ENCODE measurements at regions not wholly inside any gene's neighbourhood (a gene's known extent, or its start where the extent isn't known, plus 50 kb on each side); places are given as distances from the start of the nearest gene placed in this dataset.
A peak's percentile ranks its signal among the peaks of the same experiment; 100 is the strongest.
"Not testable (repeated sequence)": the region's sequence is repeated elsewhere in the genome, so short reads cannot be mapped to it uniquely, and the experiment has no call there.

GRCh38 chr4:131566026-131566425, 1583.1 kb upstream of the PCDH10 start:
- no peaks in the 10 kb centered on the region for H3K27me3 ChIP-seq (ENCODE audit: insufficient read depth, low read length)
- no peaks in the 10 kb centered on the region for H3K4me1 ChIP-seq (ENCODE audit: control insufficient read depth, insufficient read depth, low read length, unreplicated experiment)
- no peaks in the 10 kb centered on the region for H3K79me2 ChIP-seq (ENCODE audit: control insufficient read depth, insufficient read depth, low read length, unreplicated experiment)
- H3K36me3 ChIP-seq (ENCODE audit: insufficient read depth, low read length), result no peaks in the 10 kb centered on the region
- peak overlapping the region; percentile 11 for H2AFZ ChIP-seq (ENCODE audit: low read length, unreplicated experiment)
- no peak overlapping the region for H3K4me3 ChIP-seq (ENCODE audit: low read depth, low read length)
- H3K27ac ChIP-seq (ENCODE audit: low read depth, low read length), result no peak overlapping the region

GRCh38 chr4:131584587-131584986, 1564.5 kb upstream of the PCDH10 start:
- no peak overlapping the region for H3K4me3 ChIP-seq (ENCODE audit: low read depth, low read length)
- H3K27me3 ChIP-seq (ENCODE audit: insufficient read depth, low read length), result no peaks in the 10 kb centered on the region
- no peaks in the 10 kb centered on the region for H3K36me3 ChIP-seq (ENCODE audit: insufficient read depth, low read length)
- H3K27ac ChIP-seq (ENCODE audit: low read depth, low read length), result no peak overlapping the region
- no peak overlapping the region for H2AFZ ChIP-seq (ENCODE audit: low read length, unreplicated experiment)
- H3K4me1 ChIP-seq (ENCODE audit: control insufficient read depth, insufficient read depth, low read length, unreplicated experiment), result no peaks in the 10 kb centered on the region
- H3K79me2 ChIP-seq (ENCODE audit: control insufficient read depth, insufficient read depth, low read length, unreplicated experiment), result no peaks in the 10 kb centered on the region

GRCh38 chr4:131595140-131595539, 1554.0 kb upstream of the PCDH10 start:
- H3K27ac ChIP-seq (ENCODE audit: low read depth, low read length), result no peak overlapping the region
- no peaks in the 10 kb centered on the region for H3K27me3 ChIP-seq (ENCODE audit: insufficient read depth, low read length)
- no peaks in the 10 kb centered on the region for H3K36me3 ChIP-seq (ENCODE audit: insufficient read depth, low read length)
- no peaks in the 10 kb centered on the region for H3K4me1 ChIP-seq (ENCODE audit: control insufficient read depth, insufficient read depth, low read length, unreplicated experiment)
- no peaks in the 10 kb centered on the region for H3K79me2 ChIP-seq (ENCODE audit: control insufficient read depth, insufficient read depth, low read length, unreplicated experiment)
- no peak overlapping the region for H3K4me3 ChIP-seq (ENCODE audit: low read depth, low read length)
- no peak overlapping the region for H2AFZ ChIP-seq (ENCODE audit: low read length, unreplicated experiment)

GRCh38 chr4:131603705-131604104, 1545.4 kb upstream of the PCDH10 start:
- Histone ChIP-seq H3K79me2 (ENCODE audit: control insufficient read depth, insufficient read depth, low read length, unreplicated experiment) (no peaks in the 10 kb centered on the region), H3K36me3 (ENCODE audit: insufficient read depth, low read length) (no peaks in the 10 kb centered on the region), H3K27me3 (ENCODE audit: insufficient read depth, low read length) (no peaks in the 10 kb centered on the region), H2AFZ (ENCODE audit: low read length, unreplicated experiment) (no peak overlapping the region), H3K4me3 (ENCODE audit: low read depth, low read length) (no peak overlapping the region), H3K27ac (ENCODE audit: low read depth, low read length) (no peak overlapping the region), H3K4me1 (ENCODE audit: control insufficient read depth, insufficient read depth, low read length, unreplicated experiment) (peaks cover 3% of the 10 kb centered on the region)

GRCh38 chr4:131609039-131609438, 1540.1 kb upstream of the PCDH10 start:
- H3K27me3 ChIP-seq (ENCODE audit: insufficient read depth, low read length), result no peaks in the 10 kb centered on the region
- no peaks in the 10 kb centered on the region for H3K79me2 ChIP-seq (ENCODE audit: control insufficient read depth, insufficient read depth, low read length, unreplicated experiment)
- no peak overlapping the region for H3K4me3 ChIP-seq (ENCODE audit: low read depth, low read length)
- H3K27ac ChIP-seq (ENCODE audit: low read depth, low read length), result peak overlapping the region; percentile 19
- peaks cover 29% of the 10 kb centered on the region for H3K4me1 ChIP-seq (ENCODE audit: control insufficient read depth, insufficient read depth, low read length, unreplicated experiment)
- peak overlapping the region; percentile 46 for H2AFZ ChIP-seq (ENCODE audit: low read length, unreplicated experiment)
- no peaks in the 10 kb centered on the region for H3K36me3 ChIP-seq (ENCODE audit: insufficient read depth, low read length)

GRCh38 chr4:131610517-131610916, 1538.6 kb upstream of the PCDH10 start:
- Histone ChIP-seq H2AFZ (ENCODE audit: low read length, unreplicated experiment) (peak overlapping the region; percentile 47), H3K27ac (ENCODE audit: low read depth, low read length) (peak overlapping the region; percentile 73), H3K4me3 (ENCODE audit: low read depth, low read length) (peak overlapping the region; percentile 14; the same call in 1 of the 2 replicates), H3K4me1 (ENCODE audit: control insufficient read depth, insufficient read depth, low read length, unreplicated experiment) (peaks cover 27% of the 10 kb centered on the region)
- H3K36me3 ChIP-seq (ENCODE audit: insufficient read depth, low read length); H3K79me2 ChIP-seq (ENCODE audit: control insufficient read depth, insufficient read depth, low read length, unreplicated experiment); H3K27me3 ChIP-seq (ENCODE audit: insufficient read depth, low read length): not testable (repeated sequence)

GRCh38 chr4:131613086-131613823, 1535.8 kb upstream of the PCDH10 start:
- peaks cover 27% of the 10 kb centered on the region for H3K4me1 ChIP-seq (ENCODE audit: control insufficient read depth, insufficient read depth, low read length, unreplicated experiment)
- H2AFZ ChIP-seq (ENCODE audit: low read length, unreplicated experiment), result peak overlapping the region; percentile 34
- H3K79me2 ChIP-seq (ENCODE audit: control insufficient read depth, insufficient read depth, low read length, unreplicated experiment), result no peaks in the 10 kb centered on the region
- H3K27me3 ChIP-seq (ENCODE audit: insufficient read depth, low read length), result no peaks in the 10 kb centered on the region
- H3K4me3 ChIP-seq (ENCODE audit: low read depth, low read length), result no peak overlapping the region
- H3K27ac ChIP-seq (ENCODE audit: low read depth, low read length), result no peak overlapping the region
- H3K36me3 ChIP-seq (ENCODE audit: insufficient read depth, low read length), result no peaks in the 10 kb centered on the region

- Histone ChIP-seq H3K4me3 (ENCODE audit: low read depth, low read length) (no peak overlapping the region), H3K27ac (ENCODE audit: low read depth, low read length) (no peak overlapping the region)
Measured at GRCh38 chr4:131613824-131614216, 1535.3 kb upstream of the PCDH10 start.

GRCh38 chr4:131632877-131633276, 1516.2 kb upstream of the PCDH10 start:
- H3K4me1 ChIP-seq (ENCODE audit: control insufficient read depth, insufficient read depth, low read length, unreplicated experiment), result no peaks in the 10 kb centered on the region
- no peaks in the 10 kb centered on the region for H3K27me3 ChIP-seq (ENCODE audit: insufficient read depth, low read length)
- H3K4me3 ChIP-seq (ENCODE audit: low read depth, low read length), result no peak overlapping the region
- H3K27ac ChIP-seq (ENCODE audit: low read depth, low read length), result no peak overlapping the region
- H3K79me2 ChIP-seq (ENCODE audit: control insufficient read depth, insufficient read depth, low read length, unreplicated experiment), result no peaks in the 10 kb centered on the region
- no peak overlapping the region for H2AFZ ChIP-seq (ENCODE audit: low read length, unreplicated experiment)
- no peaks in the 10 kb centered on the region for H3K36me3 ChIP-seq (ENCODE audit: insufficient read depth, low read length)

More at GRCh38 chr4:131613824-131614216, 1535.3 kb upstream of the PCDH10 start:
- H3K79me2 ChIP-seq (ENCODE audit: control insufficient read depth, insufficient read depth, low read length, unreplicated experiment), result no peaks in the 10 kb centered on the region
- peak overlapping the region; percentile 8 for H2AFZ ChIP-seq (ENCODE audit: low read length, unreplicated experiment)
- peaks cover 27% of the 10 kb centered on the region for H3K4me1 ChIP-seq (ENCODE audit: control insufficient read depth, insufficient read depth, low read length, unreplicated experiment)
- H3K36me3 ChIP-seq (ENCODE audit: insufficient read depth, low read length), result no peaks in the 10 kb centered on the region
- no peaks in the 10 kb centered on the region for H3K27me3 ChIP-seq (ENCODE audit: insufficient read depth, low read length)

GRCh38 chr4:131635191-131635590, 1513.9 kb upstream of the PCDH10 start:
- Histone ChIP-seq H3K79me2 (ENCODE audit: control insufficient read depth, insufficient read depth, low read length, unreplicated experiment) (no peaks in the 10 kb centered on the region), H3K4me1 (ENCODE audit: control insufficient read depth, insufficient read depth, low read length, unreplicated experiment) (no peaks in the 10 kb centered on the region), H3K4me3 (ENCODE audit: low read depth, low read length) (no peak overlapping the region), H3K27ac (ENCODE audit: low read depth, low read length) (no peak overlapping the region), H3K36me3 (ENCODE audit: insufficient read depth, low read length) (no peaks in the 10 kb centered on the region), H2AFZ (ENCODE audit: low read length, unreplicated experiment) (no peak overlapping the region), H3K27me3 (ENCODE audit: insufficient read depth, low read length) (no peaks in the 10 kb centered on the region)

- Histone ChIP-seq H3K27me3 (ENCODE audit: insufficient read depth, low read length) (no peaks in the 10 kb centered on the region), H3K4me1 (ENCODE audit: control insufficient read depth, insufficient read depth, low read length, unreplicated experiment) (no peaks in the 10 kb centered on the region), H3K4me3 (ENCODE audit: low read depth, low read length) (no peak overlapping the region), H2AFZ (ENCODE audit: low read length, unreplicated experiment) (no peak overlapping the region), H3K79me2 (ENCODE audit: control insufficient read depth, insufficient read depth, low read length, unreplicated experiment) (no peaks in the 10 kb centered on the region), H3K27ac (ENCODE audit: low read depth, low read length) (no peak overlapping the region), H3K36me3 (ENCODE audit: insufficient read depth, low read length) (no peaks in the 10 kb centered on the region)
Measured at GRCh38 chr4:131638781-131639180, 1510.3 kb upstream of the PCDH10 start.

Measured in ACC112 (cell line).